ENCODE measurements at regions not wholly inside any gene's neighbourhood (a gene's known extent, or its start where the extent isn't known, plus 50 kb on each side); places are given as distances from the start of the nearest gene placed in this dataset.
"Not testable (repeated sequence)": the region's sequence is repeated elsewhere in the genome, so short reads cannot be mapped to it uniquely, and the experiment has no call there.

DNA sequence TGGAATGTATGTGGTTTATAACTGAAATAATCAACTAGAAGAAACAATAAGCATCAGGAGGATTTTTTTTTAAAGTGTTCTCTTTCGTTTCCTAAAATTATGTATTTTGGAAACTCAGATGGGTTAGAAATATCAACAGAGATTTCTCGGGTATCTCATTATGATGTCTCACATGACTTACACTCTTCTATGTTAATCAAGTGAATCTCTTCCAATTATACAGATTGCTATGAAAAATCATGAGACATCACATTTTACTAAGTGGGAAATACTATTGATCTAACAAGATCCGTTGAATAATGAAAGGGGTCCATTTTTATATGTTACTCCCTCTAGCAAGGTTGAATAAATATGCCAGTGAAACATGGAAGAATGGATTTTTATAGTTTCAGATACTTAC is 54.7 kb upstream of the NRIP1 start:
- no peak for DNase-seq (ENCODE audit: low read depth)

DNA sequence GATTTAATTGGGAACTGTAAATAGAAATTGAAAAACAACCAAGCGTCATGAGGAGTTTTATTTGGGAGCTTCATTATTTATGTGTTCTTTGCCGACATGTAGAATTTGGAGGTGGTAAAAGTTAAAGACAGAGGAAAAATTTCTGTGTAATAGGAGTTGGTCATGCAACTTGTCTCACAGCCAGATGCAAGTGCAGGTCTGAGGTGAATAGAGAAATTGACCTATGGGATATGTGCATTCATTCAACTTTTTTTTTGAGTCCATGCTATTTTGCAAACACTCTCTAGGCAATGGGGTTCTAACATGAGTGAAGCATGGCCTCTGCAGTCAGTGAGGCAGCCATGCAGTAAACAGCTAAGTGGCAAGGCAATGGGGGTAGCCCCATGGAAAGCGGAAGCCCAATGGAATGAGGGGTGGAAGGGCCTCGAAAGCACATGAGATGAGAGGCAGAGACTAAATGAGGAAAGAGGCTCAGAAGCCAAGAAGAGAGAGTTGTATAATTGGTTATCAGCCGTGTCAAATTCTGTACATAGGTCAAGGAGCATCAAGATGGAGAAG is 56.4 kb upstream of the NRIP1 start:
- DNase-seq (ENCODE audit: low read depth), result no peak

GRCh38 chr21:15121655-15122120 is 56.9 kb upstream of the NRIP1 start:
- no peak for DNase-seq (ENCODE audit: low read depth)

DNA sequence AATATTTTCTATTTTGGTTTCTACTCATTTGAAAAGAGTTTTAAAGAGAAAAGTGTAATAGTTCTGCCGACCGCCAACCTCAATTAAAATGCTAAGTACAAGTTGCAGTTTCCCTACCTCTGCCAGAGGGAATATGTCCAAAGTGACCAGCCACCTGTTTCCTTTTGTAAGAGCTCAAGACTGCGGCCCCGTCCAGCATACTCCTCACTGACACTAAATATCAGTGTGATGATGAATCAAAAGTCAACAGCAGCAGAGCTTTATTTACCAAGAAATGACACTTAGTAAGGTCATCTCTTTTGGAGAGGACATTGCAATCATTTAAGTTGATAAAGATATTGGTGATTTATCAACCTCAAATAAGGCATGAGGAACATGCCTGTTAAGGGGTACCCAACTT is 57.4 kb upstream of the NRIP1 start:
- no peak for DNase-seq (ENCODE audit: low read depth)

- no peak for DNase-seq (ENCODE audit: low read depth)
These were observed 59.9 kb upstream of the NRIP1 start for GRCh38 chr21:15124731-15125130.

DNA sequence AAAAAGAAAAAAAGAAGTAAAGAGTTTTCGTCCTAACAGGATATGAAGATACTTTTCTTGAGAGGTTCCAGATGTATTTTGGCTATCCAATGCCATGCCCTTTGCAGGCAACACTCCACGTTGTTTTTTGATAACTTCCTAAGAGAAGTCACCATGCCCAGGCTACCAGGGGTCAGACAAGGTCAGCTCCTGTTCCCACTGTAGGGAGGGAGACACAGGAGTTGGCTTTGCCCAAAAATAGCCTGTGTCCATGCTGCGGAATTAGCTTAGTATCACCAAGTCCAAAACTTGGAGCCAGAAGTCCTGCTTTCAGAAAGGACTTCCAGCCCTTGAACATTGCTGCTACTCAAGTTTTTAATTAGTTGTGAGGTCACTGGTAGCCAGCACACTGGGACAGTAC is 62.1 kb upstream of the NRIP1 start:
- DNase-seq (ENCODE audit: low read depth), result no peak

DNA sequence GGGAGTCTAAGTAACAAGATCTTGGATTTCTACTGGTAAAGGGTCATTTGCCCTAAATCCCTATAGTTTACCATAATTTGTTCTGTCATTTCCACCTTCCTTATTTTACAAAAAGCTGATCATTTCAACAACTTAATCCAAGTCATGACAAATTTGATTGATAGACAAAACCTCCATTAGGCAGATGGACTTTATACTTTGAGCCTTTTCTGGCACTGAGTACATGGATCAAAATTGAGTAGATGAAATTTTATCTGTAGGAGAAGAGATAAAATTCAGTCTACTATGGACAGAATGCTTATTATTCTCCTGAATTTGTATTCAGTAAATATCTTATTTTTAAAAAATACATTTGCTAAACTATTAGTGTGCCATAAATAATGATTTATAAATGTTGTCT is 62.6 kb upstream of the NRIP1 start:
- DNase-seq (ENCODE audit: low read depth), result no peak

GRCh38 chr21:15128267-15128666 is 63.5 kb upstream of the NRIP1 start:
- no peak for DNase-seq (ENCODE audit: low read depth)

DNA sequence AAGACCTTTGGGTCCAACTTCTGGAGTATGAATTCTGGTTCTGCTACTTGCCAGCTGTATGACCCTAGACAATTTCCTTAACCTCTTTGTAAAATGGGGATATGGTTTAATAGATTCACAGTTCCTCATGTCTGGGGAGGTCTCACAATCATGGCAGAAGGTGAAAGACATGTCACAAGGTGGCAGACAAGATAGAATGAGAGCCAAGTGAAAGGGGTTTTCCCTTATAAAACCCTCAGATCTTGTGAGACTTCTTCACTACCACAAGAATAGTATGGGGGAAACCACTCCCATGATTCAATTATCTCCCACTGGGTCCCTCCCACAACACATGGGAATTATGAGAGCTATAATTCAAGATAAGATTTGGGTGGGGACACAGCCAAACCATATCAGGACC is 63.9 kb upstream of the NRIP1 start:
- not testable (repeated sequence) for DNase-seq (ENCODE audit: low read depth)

DNA sequence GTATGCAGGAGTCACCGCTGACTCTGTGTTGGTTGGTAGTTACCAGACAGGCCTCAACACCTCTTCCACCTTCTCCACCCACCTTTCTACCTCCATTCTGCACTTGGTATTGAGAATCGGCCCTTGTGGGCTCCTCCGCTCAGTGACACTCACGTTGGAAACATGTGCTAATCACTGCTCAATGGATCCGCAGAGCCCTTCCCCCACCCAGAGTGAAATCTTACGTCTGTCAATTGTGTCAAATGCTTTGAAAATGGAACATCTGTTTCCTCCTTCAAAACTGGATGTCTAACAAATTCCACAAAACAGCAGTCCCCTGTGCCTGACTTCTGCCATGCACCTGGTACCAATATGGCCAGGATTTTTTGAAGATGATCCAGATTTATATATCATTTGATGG is 65.5 kb upstream of the NRIP1 start:
- no peak for DNase-seq (ENCODE audit: low read depth)

DNA sequence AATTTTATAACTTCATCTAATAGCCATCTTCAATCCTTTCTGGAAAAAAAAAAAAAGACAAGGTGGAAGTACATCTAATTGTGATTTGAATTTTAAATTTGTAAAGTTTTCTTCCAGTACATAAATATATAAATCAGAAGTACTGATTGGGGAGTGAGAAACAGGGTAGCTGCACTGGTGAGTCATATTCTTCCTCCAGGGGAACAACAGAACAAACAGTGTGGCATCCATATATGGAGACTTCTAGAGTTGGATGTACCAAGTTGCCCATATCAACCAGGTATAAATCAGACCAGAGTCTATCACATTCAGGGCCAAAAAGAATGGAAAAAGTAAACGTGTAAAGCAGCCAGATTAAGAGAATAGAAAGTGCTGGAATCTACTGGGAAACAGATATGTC is 66.0 kb upstream of the NRIP1 start:
- DNase-seq (ENCODE audit: low read depth), result no peak

- DNase-seq (ENCODE audit: low read depth), result no peak
These were observed 68.0 kb upstream of the NRIP1 start for GRCh38 chr21:15132781-15133180.

DNA sequence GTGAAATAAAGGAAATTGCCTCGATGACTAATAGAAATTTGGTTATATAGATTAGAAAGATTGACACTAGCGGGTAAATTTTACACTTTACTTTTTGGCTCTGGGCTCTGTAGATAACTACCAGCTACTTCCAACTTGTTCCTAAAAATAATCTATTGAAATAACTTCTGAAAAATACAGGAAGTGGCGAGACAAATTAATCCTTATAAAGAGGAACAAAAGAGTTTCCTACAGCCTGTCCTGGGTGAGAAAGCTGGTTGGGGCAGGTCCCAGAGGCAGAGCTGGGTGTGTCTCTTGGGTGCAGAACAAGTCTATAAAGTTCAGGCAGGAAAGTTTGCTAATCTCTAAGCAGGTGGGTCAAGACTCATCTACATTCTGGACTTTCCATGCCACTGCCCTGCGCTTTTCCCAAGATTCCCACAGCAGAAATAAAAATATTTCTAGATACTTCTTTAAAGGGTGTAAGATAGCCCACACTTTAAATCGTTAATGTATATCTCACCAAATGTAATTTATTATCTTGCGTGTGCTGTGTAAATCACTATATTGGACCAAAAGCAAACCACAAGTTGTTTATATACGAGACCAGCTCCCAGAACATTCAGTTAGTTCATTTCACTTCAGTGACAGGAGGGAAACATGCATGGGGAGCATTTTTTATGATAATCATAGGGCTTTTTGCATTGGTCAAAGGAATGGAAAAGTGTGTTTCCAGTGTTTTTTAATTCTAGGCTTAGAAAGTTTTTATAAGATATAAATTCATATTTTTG is 70.1 kb upstream of the NRIP1 start:
- DNase-seq (ENCODE audit: low read depth), result no peak

- DNase-seq (ENCODE audit: low read depth), result no peak
These were observed 71.2 kb upstream of the NRIP1 start for GRCh38 chr21:15135867-15136629.

GRCh38 chr21:15138490-15138889 is 73.7 kb upstream of the NRIP1 start:
- no peak for DNase-seq (ENCODE audit: low read depth)

- DNase-seq (ENCODE audit: low read depth), result no peak
These were observed 75.1 kb upstream of the NRIP1 start for GRCh38 chr21:15139898-15140297.

- DNase-seq (ENCODE audit: low read depth), result no peak
These were observed 75.7 kb upstream of the NRIP1 start for GRCh38 chr21:15140321-15141019.

DNA sequence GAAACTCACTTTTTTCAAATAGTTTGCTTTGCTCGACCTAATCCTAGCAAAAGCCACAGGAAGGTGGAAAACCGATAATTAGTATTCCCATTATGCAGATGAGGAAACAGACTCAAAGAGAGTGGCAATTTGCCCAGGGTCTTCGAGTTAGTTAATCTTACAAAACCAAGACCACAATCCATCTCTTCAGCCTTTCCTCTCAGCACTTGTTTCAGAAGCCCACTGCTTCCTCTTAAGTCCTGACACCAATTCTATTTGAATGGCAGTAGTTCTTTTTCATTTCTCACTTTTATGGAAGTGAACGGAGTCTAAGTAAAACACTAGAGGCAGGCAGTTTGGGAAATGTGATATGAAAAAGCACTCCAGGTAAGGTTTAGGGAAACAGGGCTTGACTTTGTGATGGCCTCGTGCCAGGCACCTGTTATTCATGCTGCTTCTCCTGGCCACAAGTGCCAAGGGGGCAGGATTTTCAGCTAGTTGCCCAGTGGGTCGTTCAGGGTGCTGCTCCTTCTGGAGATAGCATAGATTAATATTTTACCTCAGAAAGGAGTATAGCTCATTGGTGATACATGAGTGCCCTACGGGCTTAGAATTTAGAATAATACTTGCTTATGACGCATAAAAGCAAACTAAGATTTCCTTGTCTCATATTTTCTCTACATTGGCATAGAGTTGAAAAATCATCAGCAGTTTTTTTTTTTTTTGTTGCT is 76.6 kb upstream of the NRIP1 start:
- no peak for DNase-seq (ENCODE audit: low read depth)

DNA sequence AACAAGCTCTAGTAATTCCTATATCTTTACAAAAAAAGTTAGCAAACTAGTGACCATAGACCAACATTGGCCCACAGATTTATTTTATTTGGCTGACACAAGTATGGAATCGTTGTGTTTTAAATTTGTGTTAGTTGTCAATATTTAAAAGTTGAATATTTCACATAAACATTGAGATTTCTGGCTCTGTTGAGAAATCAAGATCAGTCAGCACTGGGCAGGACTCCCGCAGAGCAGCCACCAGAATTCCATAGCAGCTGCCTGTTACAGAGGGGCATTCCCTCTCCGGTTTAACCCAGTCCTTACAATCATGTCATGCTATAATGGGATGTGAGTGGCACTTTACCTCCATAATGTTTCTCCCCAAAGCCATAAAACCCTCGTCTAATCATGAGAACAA is 79.2 kb upstream of the NRIP1 start:
- no peak for DNase-seq (ENCODE audit: low read depth)

DNA sequence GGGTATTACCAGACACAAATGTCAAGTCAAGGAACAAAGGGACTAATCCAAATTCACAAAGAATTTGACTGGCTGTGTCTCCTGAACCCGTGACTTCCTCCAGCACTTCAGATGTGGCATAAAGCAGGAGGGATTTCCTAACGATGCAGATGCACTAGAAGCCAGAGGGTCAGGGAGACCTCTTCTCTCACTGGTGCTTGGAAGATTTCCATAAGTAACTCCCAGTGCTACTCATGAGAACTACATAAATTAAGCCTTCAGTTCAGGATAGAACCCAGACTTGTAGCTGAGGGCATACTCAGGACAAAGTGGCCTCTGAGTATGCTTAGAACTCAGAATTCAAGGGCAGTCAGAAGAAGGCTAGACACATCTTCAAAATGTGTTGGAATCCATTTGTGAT is 83.6 kb upstream of the NRIP1 start:
- DNase-seq (ENCODE audit: low read depth), result no peak

GRCh38 chr21:15149600-15150224 is 84.9 kb upstream of the NRIP1 start:
- DNase-seq (ENCODE audit: low read depth), result no peak
